HG03280 (cell line): ENCODE measurements at regions not wholly inside any gene's neighbourhood (a gene's known extent, or its start where the extent isn't known, plus 50 kb on each side); places are given as distances from the start of the nearest gene placed in this dataset.

Source experiments
- ATAC-seq: cut with Tn5 transposase; IDR thresholded peaks from one replicate; pipeline ENCODE4 v1.9.1; 2021; ENCODE audit warnings: mild to moderate bottlenecking, moderate library complexity; ENCODE audit not compliant: unreplicated experiment

- no peak for ATAC-seq
Measured at GRCh38 chr2:220246386-220246785, 619.0 kb downstream of the SLC4A3 start.

GRCh38 chr2:220247588-220248350 lies 620.3 kb downstream of the SLC4A3 start:
- ATAC-seq: no peak

GRCh38 chr2:220259662-220260061 lies 632.2 kb downstream of the SLC4A3 start:
- no peak for ATAC-seq

GRCh38 chr2:220263300-220263699 lies 635.9 kb downstream of the SLC4A3 start:
- ATAC-seq: no peak

GRCh38 chr2:220269367-220269766 lies 641.9 kb downstream of the SLC4A3 start:
- ATAC-seq: no peak

- ATAC-seq: no peak
Measured at GRCh38 chr2:220270481-220271070, 643.1 kb downstream of the SLC4A3 start.

- ATAC-seq: no peak
Measured at GRCh38 chr2:220272656-220273055, 645.2 kb downstream of the SLC4A3 start.

- no peak for ATAC-seq
Measured at GRCh38 chr2:220273082-220273481, 645.7 kb downstream of the SLC4A3 start.

GRCh38 chr2:220275454-220275853 lies 648.0 kb downstream of the SLC4A3 start:
- ATAC-seq: no peak

- no peak for ATAC-seq
Measured at GRCh38 chr2:220276741-220277444, 649.5 kb downstream of the SLC4A3 start.

- ATAC-seq: no peak
Measured at GRCh38 chr2:220277445-220277975, 650.1 kb downstream of the SLC4A3 start.

- ATAC-seq: no peak
Measured at GRCh38 chr2:220278022-220278421, 650.6 kb downstream of the SLC4A3 start.

GRCh38 chr2:220279372-220279771 lies 651.9 kb downstream of the SLC4A3 start:
- ATAC-seq: no peak

- no peak for ATAC-seq
Measured at GRCh38 chr2:220279840-220280239, 652.4 kb downstream of the SLC4A3 start.

- no peak for ATAC-seq
Measured at GRCh38 chr2:220280736-220281135, 653.3 kb downstream of the SLC4A3 start.

- ATAC-seq: no peak
Measured at GRCh38 chr2:220281771-220282170, 654.3 kb downstream of the SLC4A3 start.

- no peak for ATAC-seq
Measured at GRCh38 chr2:220282236-220282635, 654.8 kb downstream of the SLC4A3 start.

GRCh38 chr2:220293966-220294365 lies 666.5 kb downstream of the SLC4A3 start:
- ATAC-seq: no peak

GRCh38 chr2:220296174-220296573 lies 668.7 kb downstream of the SLC4A3 start:
- ATAC-seq: no peak

- ATAC-seq: no peak
Measured at GRCh38 chr2:220297093-220297492, 669.7 kb downstream of the SLC4A3 start.

GRCh38 chr2:220300806-220301205 lies 673.4 kb downstream of the SLC4A3 start:
- no peak for ATAC-seq

GRCh38 chr2:220302756-220303155 lies 675.3 kb downstream of the SLC4A3 start:
- no peak for ATAC-seq
